ENCODE measurements at regions not wholly inside any gene's neighbourhood (a gene's known extent, or its start where the extent isn't known, plus 50 kb on each side); places are given as distances from the start of the nearest gene placed in this dataset.

DNA sequence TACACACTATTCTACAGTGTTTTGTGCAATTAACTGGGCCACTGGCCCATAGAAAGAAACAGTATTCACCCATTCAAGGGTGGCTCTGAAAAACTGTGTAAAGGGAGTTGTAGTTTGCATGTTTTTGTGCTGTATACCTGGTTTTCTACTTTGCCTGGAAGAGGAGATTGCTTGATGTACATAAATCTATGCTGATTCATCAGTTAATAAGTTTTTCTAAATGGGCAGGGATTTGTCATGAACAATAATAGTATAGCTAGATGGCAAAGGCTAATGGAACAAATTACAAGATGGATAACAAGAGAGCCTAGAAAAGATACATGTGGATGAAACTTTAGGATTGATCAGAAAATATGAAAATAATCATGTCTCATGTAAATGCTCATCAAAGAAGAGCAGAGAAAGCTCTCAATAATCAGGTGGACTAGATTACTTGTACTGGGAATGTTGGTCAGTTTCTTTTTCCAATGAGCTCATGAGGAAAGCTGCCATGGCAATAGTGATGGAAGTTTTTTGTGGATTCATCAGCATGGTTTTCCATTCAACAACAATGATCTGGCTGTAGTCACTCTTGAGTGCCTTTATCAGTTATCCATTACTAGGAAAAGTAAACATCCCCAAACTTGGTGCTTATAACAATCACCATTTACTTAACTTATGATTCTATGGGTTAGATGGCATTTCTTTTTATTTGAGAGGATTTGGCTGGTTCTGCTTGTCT lies 602.8 kb downstream of the BRINP3 start:
- TF ChIP-seq CTCF (IDR thresholded peaks at IDR 0.05; ENCODE audit: poor library complexity, severe bottlenecking) (no peak), TAF1 (IDR thresholded peaks at IDR 0.05; ENCODE audit: low read depth) (no peak), RAD21 (conservative IDR thresholded peaks at IDR 0.05) (no peak), SMC3 (conservative IDR thresholded peaks at IDR 0.05; ENCODE audit: poor library complexity) (no peak), REST (IDR thresholded peaks at IDR 0.05; ENCODE audit: borderline replicate concordance) (no peak), EP300 (conservative IDR thresholded peaks at IDR 0.05; ENCODE audit: poor library complexity, severe bottlenecking) (no peak), POLR2AphosphoS5 (IDR thresholded peaks at IDR 0.05) (no peak), MXI1 (conservative IDR thresholded peaks at IDR 0.05; ENCODE audit: poor library complexity, severe bottlenecking) (no peak), EZH2 (IDR thresholded peaks at IDR 0.05; ENCODE audit: borderline replicate concordance, insufficient read depth, low read length, poor library complexity, severe bottlenecking) (no peak)
- no peaks in the 10 kb centered on the region for H3K9me2 ChIP-seq (ENCODE audit: insufficient read depth, low read length)
- no peak overlapping the region for H3K27ac ChIP-seq (ENCODE audit: low read length)
- peaks cover 6% of the 10 kb centered on the region for H3K9me3 ChIP-seq (ENCODE audit: low read length)
- H3K79me2 ChIP-seq (replicated peaks; ENCODE audit: insufficient read depth, low read length), result no peaks in the 10 kb centered on the region
- H4K20me1 ChIP-seq (ENCODE audit: insufficient read depth), result no peaks in the 10 kb centered on the region
- H2AFZ ChIP-seq (ENCODE audit: low read depth, low read length), result no peak overlapping the region
- no peaks in the 10 kb centered on the region for H3K36me3 ChIP-seq (ENCODE audit: insufficient read depth, low read length)
- no peaks in the 10 kb centered on the region for H3F3A ChIP-seq (ENCODE audit: insufficient read depth, low read length, poor library complexity, severe bottlenecking)
- H3K27me3 ChIP-seq (ENCODE audit: insufficient read depth, low read depth, low read length), result no peaks in the 10 kb centered on the region
- no peak overlapping the region for H3K9ac ChIP-seq (ENCODE audit: low read length)
- H3K4me2 ChIP-seq (ENCODE audit: low read length), result no peak overlapping the region
- no peak overlapping the region for H3K4me3 ChIP-seq (ENCODE audit: low read length)

- Histone ChIP-seq H3K27ac (ENCODE audit: low read length) (no peak overlapping the region), H3K4me2 (ENCODE audit: low read length) (no peak overlapping the region), H3F3A (ENCODE audit: insufficient read depth, low read length, poor library complexity, severe bottlenecking) (no peaks in the 10 kb centered on the region), H3K9me2 (ENCODE audit: insufficient read depth, low read length) (no peaks in the 10 kb centered on the region), H3K36me3 (ENCODE audit: insufficient read depth, low read length) (no peaks in the 10 kb centered on the region), H3K79me2 (replicated peaks; ENCODE audit: insufficient read depth, low read length) (no peaks in the 10 kb centered on the region), H3K27me3 (ENCODE audit: insufficient read depth, low read depth, low read length) (no peaks in the 10 kb centered on the region), H4K20me1 (ENCODE audit: insufficient read depth) (no peaks in the 10 kb centered on the region), H2AFZ (ENCODE audit: low read depth, low read length) (no peak overlapping the region), H3K4me3 (ENCODE audit: low read length) (no peak overlapping the region), H3K9ac (ENCODE audit: low read length) (no peak overlapping the region), H3K9me3 (ENCODE audit: low read length) (peaks cover 6% of the 10 kb centered on the region)
- TF ChIP-seq TAF1 (IDR thresholded peaks at IDR 0.05; ENCODE audit: low read depth) (no peak), RAD21 (conservative IDR thresholded peaks at IDR 0.05) (no peak), MXI1 (conservative IDR thresholded peaks at IDR 0.05; ENCODE audit: poor library complexity, severe bottlenecking) (no peak), SMC3 (conservative IDR thresholded peaks at IDR 0.05; ENCODE audit: poor library complexity) (no peak), EZH2 (IDR thresholded peaks at IDR 0.05; ENCODE audit: borderline replicate concordance, insufficient read depth, low read length, poor library complexity, severe bottlenecking) (no peak), REST (IDR thresholded peaks at IDR 0.05; ENCODE audit: borderline replicate concordance) (no peak), EP300 (conservative IDR thresholded peaks at IDR 0.05; ENCODE audit: poor library complexity, severe bottlenecking) (no peak), POLR2AphosphoS5 (IDR thresholded peaks at IDR 0.05) (no peak), CTCF (IDR thresholded peaks at IDR 0.05; ENCODE audit: poor library complexity, severe bottlenecking) (no peak)
Observed at GRCh38 chr1:189880135-189880534, 597.5 kb downstream of the BRINP3 start.
